SU-DHL-6 (cell line): ENCODE measurements at regions not wholly inside any gene's neighbourhood (a gene's known extent, or its start where the extent isn't known, plus 50 kb on each side); places are given as distances from the start of the nearest gene placed in this dataset.

ENCODE experiments used
- CTCF ChIP-seq: fragments of 200-600 bp; sonication (generic); IDR thresholded peaks from one replicate; pipeline ENCODE4 v1.5.1; 2017; ENCODE audit warnings: antibody characterized with exemption, mild to moderate bottlenecking, low read length, moderate library complexity; ENCODE audit not compliant: insufficient read depth, poor library complexity, severe bottlenecking
- EZH2phosphoT487 ChIP-seq: fragments of 200-600 bp; sonication (generic), shearing (Covaris generic); conservative IDR thresholded peaks from 2 replicates; pipeline ENCODE4 v1.6.1; 2018; ENCODE audit warnings: mild to moderate bottlenecking, antibody characterized with exemption, low read length, moderate library complexity, mixed read lengths

DNA sequence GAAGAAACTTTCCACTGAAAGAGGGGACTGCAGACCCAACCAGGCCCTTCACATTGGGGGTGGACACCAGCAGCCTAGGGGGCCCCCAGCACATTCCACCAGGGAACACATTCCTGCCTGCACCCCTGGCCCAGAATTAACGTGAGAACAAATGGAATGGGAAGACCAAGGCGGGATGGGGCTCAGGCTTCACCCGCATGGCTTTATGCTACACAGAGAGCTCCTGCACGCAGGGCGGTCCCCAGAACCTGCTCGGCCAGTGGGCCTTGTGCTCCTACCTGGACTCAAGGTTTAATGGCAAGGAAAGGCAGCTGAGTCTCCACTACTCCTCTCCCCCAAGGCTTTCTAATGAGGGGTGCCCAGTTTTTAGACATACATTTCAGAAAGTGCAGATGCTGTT, 146.3 kb upstream of the GPR26 start:
- TF ChIP-seq CTCF (no peak), EZH2phosphoT487 (no peak)
